Lower leg skin (tissue), 3 donors: ENCODE measurements at regions not wholly inside any gene's neighbourhood (a gene's known extent, or its start where the extent isn't known, plus 50 kb on each side); places are given as distances from the start of the nearest gene placed in this dataset.

ENCODE experiments used
- POLR2A ChIP-seq, 2 donors: fragments of 450-650 bp; IDR thresholded peaks; one replicate each; pipeline ENCODE4 v1.6.1; 2016 to 2017; ENCODE audit warnings: antibody characterized with exemption in 2 of 2, mild to moderate bottlenecking in 1 of 2, moderate library complexity in 1 of 2
- TF ChIP-seq, protein P1 (sequence below), 3 donors: fragments of 450-650 bp; IDR thresholded peaks; one replicate each; pipeline ENCODE4 v1.5.1; 2016; ENCODE audit warnings: antibody characterized with exemption in 3 of 3, mild to moderate bottlenecking in 3 of 3, moderate library complexity in 2 of 3

DNA sequence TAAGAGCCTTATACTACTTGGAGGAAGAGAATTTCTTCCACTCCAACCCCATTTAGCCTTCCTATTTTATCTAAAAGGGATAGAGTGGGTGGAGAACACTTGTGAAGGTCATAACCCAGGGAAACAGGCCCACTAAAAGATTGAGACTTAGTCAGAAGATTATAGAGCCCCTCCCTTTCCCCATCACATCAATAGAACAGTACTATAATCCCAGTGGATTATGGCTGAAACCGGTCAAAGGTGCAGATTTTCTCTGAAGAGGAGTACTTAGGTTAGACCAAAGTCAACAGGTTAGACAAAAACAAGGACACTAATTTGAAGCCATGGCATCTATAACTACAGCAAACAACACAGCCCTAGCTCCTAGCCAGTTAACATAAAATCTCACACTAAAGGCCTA is 330.9 kb upstream of the NOX3 start:
- TF ChIP-seq, protein P1, sequence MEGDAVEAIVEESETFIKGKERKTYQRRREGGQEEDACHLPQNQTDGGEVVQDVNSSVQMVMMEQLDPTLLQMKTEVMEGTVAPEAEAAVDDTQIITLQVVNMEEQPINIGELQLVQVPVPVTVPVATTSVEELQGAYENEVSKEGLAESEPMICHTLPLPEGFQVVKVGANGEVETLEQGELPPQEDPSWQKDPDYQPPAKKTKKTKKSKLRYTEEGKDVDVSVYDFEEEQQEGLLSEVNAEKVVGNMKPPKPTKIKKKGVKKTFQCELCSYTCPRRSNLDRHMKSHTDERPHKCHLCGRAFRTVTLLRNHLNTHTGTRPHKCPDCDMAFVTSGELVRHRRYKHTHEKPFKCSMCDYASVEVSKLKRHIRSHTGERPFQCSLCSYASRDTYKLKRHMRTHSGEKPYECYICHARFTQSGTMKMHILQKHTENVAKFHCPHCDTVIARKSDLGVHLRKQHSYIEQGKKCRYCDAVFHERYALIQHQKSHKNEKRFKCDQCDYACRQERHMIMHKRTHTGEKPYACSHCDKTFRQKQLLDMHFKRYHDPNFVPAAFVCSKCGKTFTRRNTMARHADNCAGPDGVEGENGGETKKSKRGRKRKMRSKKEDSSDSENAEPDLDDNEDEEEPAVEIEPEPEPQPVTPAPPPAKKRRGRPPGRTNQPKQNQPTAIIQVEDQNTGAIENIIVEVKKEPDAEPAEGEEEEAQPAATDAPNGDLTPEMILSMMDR (IDR thresholded peaks at IDR 0.05), result no peak
- TF ChIP-seq POLR2A (IDR thresholded peaks at IDR 0.05), result no peak
